ENCODE measurements at regions not wholly inside any gene's neighbourhood (a gene's known extent, or its start where the extent isn't known, plus 50 kb on each side); places are given as distances from the start of the nearest gene placed in this dataset.

- no peak for TF ChIP-seq FOXA2 (IDR thresholded peaks at IDR 0.05)
- TF ChIP-seq SP1 (IDR thresholded peaks at IDR 0.05) = no peak
These were observed 343.6 kb downstream of the PTPRU start (continued) for GRCh38 chr1:29579821-29580425.

GRCh38 chr1:29577512-29577911 lies 341.2 kb downstream of the PTPRU start:
- no peaks in the 10 kb centered on the region for H3K4me1 ChIP-seq (ENCODE audit: control insufficient read depth in 4 of 4, insufficient read depth in 4 of 4, low read length in 3 of 4)
- 39% methylated on average over 9 of the region's 9 CpGs for WGBS
- no peak overlapping the region for H3K9ac ChIP-seq (ENCODE audit: low read depth in 1 of 2, low read length in 2 of 2)
- TF ChIP-seq ATF3 (IDR thresholded peaks at IDR 0.05) = no peak
- TF ChIP-seq GABPA (IDR thresholded peaks at IDR 0.05 in 1 of 2, conservative IDR thresholded peaks at IDR 0.05 in 1 of 2) = no peak
- TF ChIP-seq EGR1 (IDR thresholded peaks at IDR 0.05; ENCODE audit: low read depth in 2 of 2) = no peak
- TF ChIP-seq REST (IDR thresholded peaks at IDR 0.05) = no peak
- no peak for TF ChIP-seq TAF1 (conservative IDR thresholded peaks at IDR 0.05)
- TF ChIP-seq HNF4G (IDR thresholded peaks at IDR 0.05) = no peak
- no peak for TF ChIP-seq NR2F2 (IDR thresholded peaks at IDR 0.05)
- TF ChIP-seq ZBTB33 (IDR thresholded peaks at IDR 0.05) = no peak
- TF ChIP-seq RAD21 (IDR thresholded peaks at IDR 0.05) = no peak
- no peak for TF ChIP-seq YY1 (IDR thresholded peaks at IDR 0.05)
- no peak for TF ChIP-seq MAX (IDR thresholded peaks at IDR 0.05)
- TF ChIP-seq RXRA (IDR thresholded peaks at IDR 0.05) = no peak
- no peak for TF ChIP-seq JUND (IDR thresholded peaks at IDR 0.05)
- no peak for TF ChIP-seq CTCF (IDR thresholded peaks at IDR 0.05; ENCODE audit: low read depth, low read length, missing input control)
- TF ChIP-seq FOXA2 (IDR thresholded peaks at IDR 0.05) = no peak
- TF ChIP-seq FOXA1 (IDR thresholded peaks at IDR 0.05) = no peak
- no peaks in the 10 kb centered on the region for H3K27me3 ChIP-seq (ENCODE audit: control insufficient read depth in 4 of 4, insufficient read depth in 4 of 4, low read length in 3 of 4)
- H3K9me3 ChIP-seq (ENCODE audit: control insufficient read depth in 4 of 4, low read length in 3 of 4) = no peaks in the 10 kb centered on the region
- no peak for DNase-seq (ENCODE audit: low spot score)
- H3K27ac ChIP-seq (ENCODE audit: low read depth in 1 of 2, low read length in 2 of 2) = no peak overlapping the region
- H3K36me3 ChIP-seq (ENCODE audit: control insufficient read depth in 4 of 4, insufficient read depth in 3 of 4, low read depth in 1 of 4, low read length in 3 of 4) = no peaks in the 10 kb centered on the region
- no peak overlapping the region for H3K4me3 ChIP-seq (ENCODE audit: low read depth in 1 of 3, low read length in 3 of 3)
